Fibroblast of mammary gland (primary cell): ENCODE measurements at regions not wholly inside any gene's neighbourhood (a gene's known extent, or its start where the extent isn't known, plus 50 kb on each side); places are given as distances from the start of the nearest gene placed in this dataset.
"Not testable (repeated sequence)": the region's sequence is repeated elsewhere in the genome, so short reads cannot be mapped to it uniquely, and the experiment has no call there.

Source experiments
- DNase-seq: peaks from one replicate; pipeline ENCODE4 v3.0.0-alpha.2; 2010; ENCODE audit warnings: low read depth
- H3K4me3 ChIP-seq: 2 replicates; pipeline ENCODE4 v1.5.1; 2011; ENCODE audit warnings: low read depth, mild to moderate bottlenecking, low read length, moderate library complexity; ENCODE audit not compliant: control insufficient read depth
- CTCF ChIP-seq: conservative IDR thresholded peaks from 2 replicates; pipeline ENCODE4 v1.5.1; 2011; ENCODE audit warnings: low read depth, low read length, inconsistent platforms; ENCODE audit not compliant: control insufficient read depth, insufficient read depth

GRCh38 chr6:139882234-139882633 lies 507.8 kb upstream of the CITED2 start:
- TF ChIP-seq CTCF = no peak
- no peak overlapping the region for H3K4me3 ChIP-seq
- DNase-seq = peak; percentile 31

- TF ChIP-seq CTCF = peak; percentile 55
- no peak overlapping the region for H3K4me3 ChIP-seq
- peak; percentile 55 for DNase-seq
Observed at GRCh38 chr6:139881728-139882211, 507.3 kb upstream of the CITED2 start.

- TF ChIP-seq CTCF = no peak
- no peak for DNase-seq
- H3K4me3 ChIP-seq = no peak overlapping the region
Observed at GRCh38 chr6:139881236-139881635, 506.8 kb upstream of the CITED2 start.

GRCh38 chr6:139879823-139880356 lies 505.4 kb upstream of the CITED2 start:
- DNase-seq = no peak

GRCh38 chr6:139879241-139879640 lies 504.8 kb upstream of the CITED2 start:
- not testable (repeated sequence) for H3K4me3 ChIP-seq, DNase-seq

More at GRCh38 chr6:139879823-139880356, 505.4 kb upstream of the CITED2 start:
- H3K4me3 ChIP-seq = no peak overlapping the region
- no peak for TF ChIP-seq CTCF

GRCh38 chr6:139877828-139878405 lies 503.5 kb upstream of the CITED2 start:
- no peak overlapping the region for H3K4me3 ChIP-seq
- no peak for DNase-seq
- TF ChIP-seq CTCF = no peak

- no peak overlapping the region for H3K4me3 ChIP-seq
- no peak for DNase-seq
- TF ChIP-seq CTCF = no peak
Observed at GRCh38 chr6:139872665-139873064, 498.2 kb upstream of the CITED2 start.
